PC-9 (cell line): ENCODE measurements at regions not wholly inside any gene's neighbourhood (a gene's known extent, or its start where the extent isn't known, plus 50 kb on each side); places are given as distances from the start of the nearest gene placed in this dataset.

Source experiments
- BruUV-seq: library from RNA; stranded (reverse); fragments of 400-500 nt; replicated peaks from 2 replicates; lab custom pipeline; 2021; lab: Mats Ljungman, UMichigan
- CTCF ChIA-PET: fragments of 300-600 bp; sonication (Branson Sonifier 250); formaldehyde crosslinking; loops from one replicate; lab custom pipeline; 2022; ENCODE audit warnings: antibody characterized with exemption; lab: Charles Lee
- POLR2A ChIA-PET: fragments of 300-600 bp; sonication (Branson Sonifier 250); formaldehyde crosslinking; loops from one replicate; lab custom pipeline; 2022; ENCODE audit warnings: antibody characterized with exemption; ENCODE audit not compliant: unreplicated experiment; lab: Charles Lee
- DNase-seq, 2 experiments: peaks; one replicate each; pipeline versions ENCODE4 v3.0.0 to v3.0.0-alpha.2; 2015 to 2022; ENCODE audit warnings: mixed read lengths in 1 of 2
- H2AFZ ChIP-seq: fragments of 200-600 bp; sonication (generic); 2 replicates; pipeline ENCODE4 v1.8.1; 2017; ENCODE audit warnings: antibody characterized with exemption
- H3F3A ChIP-seq: fragments of 200-600 bp; sonication (generic); 2 replicates; pipeline ENCODE4 v1.8.1; 2017; ENCODE audit warnings: antibody characterized with exemption, mild to moderate bottlenecking, low read depth; ENCODE audit not compliant: insufficient read depth
- H3K27ac ChIP-seq: fragments of 200-600 bp; sonication (generic); 2 replicates; pipeline ENCODE4 v1.6.1; 2016; ENCODE audit warnings: mixed run types
- H3K27me3 ChIP-seq: fragments of 200-600 bp; sonication (generic); 2 replicates; pipeline ENCODE4 v1.6.1; 2016; ENCODE audit warnings: low read depth, mixed run types; ENCODE audit not compliant: insufficient read depth
- H3K36me3 ChIP-seq: fragments of 200-600 bp; sonication (generic); 2 replicates; pipeline ENCODE4 v1.6.1; 2016; ENCODE audit warnings: low read depth, mixed run types
- H3K4me1 ChIP-seq: fragments of 200-600 bp; sonication (generic); replicated peaks from 2 replicates; pipeline ENCODE4 v1.6.1; 2016; ENCODE audit warnings: mixed run types; ENCODE audit not compliant: insufficient read depth
- H3K4me2 ChIP-seq: fragments of 200-600 bp; sonication (generic); 2 replicates; pipeline ENCODE4 v1.6.1; 2017; ENCODE audit warnings: mixed run types
- H3K4me3 ChIP-seq: fragments of 200-600 bp; sonication (generic); 2 replicates; pipeline ENCODE4 v1.6.1; 2016; ENCODE audit warnings: mixed run types
- H3K79me2 ChIP-seq: fragments of 200-600 bp; sonication (generic); 2 replicates; pipeline ENCODE4 v1.6.1; 2017; ENCODE audit warnings: low read depth, mixed run types
- H3K9me2 ChIP-seq: fragments of 200-600 bp; sonication (generic); 2 replicates; pipeline ENCODE4 v1.8.1; 2017; ENCODE audit warnings: mild to moderate bottlenecking; ENCODE audit not compliant: insufficient read depth
- H3K9me3 ChIP-seq: fragments of 200-600 bp; sonication (generic); 2 replicates; pipeline ENCODE4 v1.8.1; 2016; ENCODE audit warnings: low read depth; ENCODE audit not compliant: insufficient read depth
- H4K20me1 ChIP-seq: fragments of 200-600 bp; sonication (generic); 2 replicates; pipeline ENCODE4 v1.8.1; 2017; ENCODE audit not compliant: insufficient read depth
- EZH2 ChIP-seq: fragments of 200-600 bp; sonication (generic); IDR thresholded peaks from 2 replicates; pipeline ENCODE4 v1.8.0; 2017; ENCODE audit warnings: antibody characterized with exemption, low read depth
- intact Hi-C: fragments of 100-400 bp; cut with micrococcal nuclease; formaldehyde crosslinking; loops from one replicate; pipeline ENCODE4 v1.10.0; 2022; ENCODE audit not compliant: unreplicated experiment
- TF ChIP-seq, protein P1 (sequence below): fragments of 200-600 bp; sonication (generic); conservative IDR thresholded peaks from 2 replicates; pipeline ENCODE4 v1.6.1; 2017; ENCODE audit warnings: mixed run types, antibody characterized with exemption, mild to moderate bottlenecking, moderate library complexity

DNA sequence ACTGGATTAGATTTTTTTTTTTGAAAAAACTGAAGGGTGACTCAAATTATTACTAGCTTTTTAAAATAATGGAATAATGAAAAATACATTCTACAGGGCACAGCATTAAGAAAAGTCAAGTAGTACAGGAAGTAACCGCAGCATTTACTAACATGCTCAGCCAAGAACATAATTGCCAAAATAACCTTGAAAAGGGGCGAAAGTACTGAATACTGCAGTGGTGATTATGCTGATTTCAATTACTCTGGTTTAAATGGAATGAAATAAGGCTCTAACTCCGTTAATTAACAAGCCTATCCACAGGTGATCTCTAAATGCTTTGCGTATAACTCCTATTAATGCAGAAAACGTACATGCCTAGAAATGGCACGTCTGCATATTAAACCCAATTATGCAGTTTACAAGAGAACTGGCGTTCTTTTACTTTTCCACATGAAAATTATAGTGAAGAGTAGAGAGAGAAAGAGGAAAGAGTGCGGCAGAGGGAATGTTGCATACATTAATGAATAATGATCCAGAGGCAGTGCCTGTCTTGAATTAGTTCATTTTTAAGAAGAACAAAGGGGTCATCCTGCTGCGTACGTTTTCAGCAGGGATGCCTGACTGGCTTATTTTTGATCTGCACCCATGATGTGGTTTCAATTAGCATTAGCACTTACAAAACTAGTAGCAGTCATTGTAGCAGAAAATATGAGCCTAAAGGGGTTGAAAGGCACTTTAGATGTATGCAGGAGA, 612.4 kb downstream of the NYAP2 start:
- CTCF ChIA-PET, result no interaction called here
- intact Hi-C loops, result no loop called here
- Histone ChIP-seq H3K4me2 (no peak overlapping the region), H3K4me3 (no peak overlapping the region), H3K9me2 (no peaks in the 10 kb centered on the region), H4K20me1 (no peaks in the 10 kb centered on the region), H3K27me3 (no peaks in the 10 kb centered on the region), H3F3A (peaks cover 3% of the 10 kb centered on the region; the same call in 1 of the 2 replicates), H3K27ac (no peak overlapping the region), H3K4me1 (no peaks in the 10 kb centered on the region), H3K79me2 (no peaks in the 10 kb centered on the region), H3K36me3 (no peaks in the 10 kb centered on the region), H3K9me3 (peaks cover 7% of the 10 kb centered on the region; the same call in 1 of the 2 replicates), H2AFZ (no peak overlapping the region)
- BruUV-seq, result no TSS peak
- POLR2A ChIA-PET, result no interaction called here
- no peak for DNase-seq
- TF ChIP-seq EZH2, result no peak
- TF ChIP-seq, protein P1, sequence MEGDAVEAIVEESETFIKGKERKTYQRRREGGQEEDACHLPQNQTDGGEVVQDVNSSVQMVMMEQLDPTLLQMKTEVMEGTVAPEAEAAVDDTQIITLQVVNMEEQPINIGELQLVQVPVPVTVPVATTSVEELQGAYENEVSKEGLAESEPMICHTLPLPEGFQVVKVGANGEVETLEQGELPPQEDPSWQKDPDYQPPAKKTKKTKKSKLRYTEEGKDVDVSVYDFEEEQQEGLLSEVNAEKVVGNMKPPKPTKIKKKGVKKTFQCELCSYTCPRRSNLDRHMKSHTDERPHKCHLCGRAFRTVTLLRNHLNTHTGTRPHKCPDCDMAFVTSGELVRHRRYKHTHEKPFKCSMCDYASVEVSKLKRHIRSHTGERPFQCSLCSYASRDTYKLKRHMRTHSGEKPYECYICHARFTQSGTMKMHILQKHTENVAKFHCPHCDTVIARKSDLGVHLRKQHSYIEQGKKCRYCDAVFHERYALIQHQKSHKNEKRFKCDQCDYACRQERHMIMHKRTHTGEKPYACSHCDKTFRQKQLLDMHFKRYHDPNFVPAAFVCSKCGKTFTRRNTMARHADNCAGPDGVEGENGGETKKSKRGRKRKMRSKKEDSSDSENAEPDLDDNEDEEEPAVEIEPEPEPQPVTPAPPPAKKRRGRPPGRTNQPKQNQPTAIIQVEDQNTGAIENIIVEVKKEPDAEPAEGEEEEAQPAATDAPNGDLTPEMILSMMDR, result no peak

DNA sequence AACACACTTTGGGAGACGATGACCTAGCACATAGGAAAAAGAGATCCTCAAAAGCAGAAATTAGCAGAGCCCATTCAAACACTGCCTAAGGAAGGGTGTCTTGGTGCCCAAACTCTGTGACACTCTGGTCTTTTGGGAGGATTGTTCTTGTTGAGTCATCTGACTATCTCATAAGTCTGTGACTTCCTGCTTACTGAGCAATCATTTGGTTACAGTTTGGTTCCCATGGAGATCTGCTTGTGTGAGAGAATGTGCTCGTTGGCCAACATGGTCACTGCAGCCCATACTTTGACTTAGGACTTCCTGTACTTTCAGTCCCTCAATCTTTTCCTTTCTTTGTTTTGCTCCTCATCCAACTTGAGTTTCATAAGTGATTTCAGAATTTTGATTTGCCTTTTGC, 602.9 kb downstream of the NYAP2 start:
- BruUV-seq, result no TSS peak
- Histone ChIP-seq H3K27ac (no peak overlapping the region), H3K27me3 (no peaks in the 10 kb centered on the region), H3K79me2 (no peaks in the 10 kb centered on the region), H3K4me2 (no peak overlapping the region), H3K9me3 (no peaks in the 10 kb centered on the region), H3K9me2 (no peaks in the 10 kb centered on the region), H4K20me1 (no peaks in the 10 kb centered on the region), H3F3A (no peaks in the 10 kb centered on the region), H3K4me1 (no peaks in the 10 kb centered on the region; the same call in 1 of the 2 replicates), H3K36me3 (no peaks in the 10 kb centered on the region), H3K4me3 (no peak overlapping the region), H2AFZ (0 out of 2 replicates have a peak overlapping the region, but pooled peaks have one; percentile 13)
- peak in 1 of 2 experiments; percentile 66 for DNase-seq
- CTCF ChIA-PET, result no interaction called here
- intact Hi-C loops, result no loop called here
- POLR2A ChIA-PET, result no interaction called here
- TF ChIP-seq EZH2, result no peak
- TF ChIP-seq, protein P1, result no peak

DNA sequence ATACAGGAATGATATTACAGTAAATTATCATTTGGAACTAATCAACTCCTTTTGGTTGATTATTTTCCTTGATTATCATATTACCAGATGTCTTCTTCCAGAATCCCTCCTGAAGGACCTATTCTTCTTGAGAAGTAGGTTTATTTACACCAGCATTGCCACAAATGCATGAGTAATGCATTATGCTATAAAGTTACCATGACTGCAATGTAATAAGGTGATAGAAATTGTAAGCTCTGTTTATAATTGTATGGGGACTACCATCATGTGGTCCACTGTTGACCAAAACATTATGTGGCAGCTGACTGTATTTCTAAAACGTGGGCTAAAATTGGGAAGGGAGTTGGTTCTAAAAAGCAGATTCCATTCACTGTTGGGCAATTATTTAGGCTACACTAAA, 602.2 kb downstream of the NYAP2 start:
- TF ChIP-seq, protein P1, result no peak
- no peak for TF ChIP-seq EZH2
- Histone ChIP-seq H3K4me3 (no peak overlapping the region), H3K4me1 (no peaks in the 10 kb centered on the region; the same call in 1 of the 2 replicates), H3K79me2 (no peaks in the 10 kb centered on the region), H4K20me1 (no peaks in the 10 kb centered on the region), H3F3A (no peaks in the 10 kb centered on the region), H3K9me3 (no peaks in the 10 kb centered on the region; the same call in 1 of the 2 replicates), H3K4me2 (no peak overlapping the region), H3K36me3 (no peaks in the 10 kb centered on the region), H3K9me2 (no peaks in the 10 kb centered on the region), H2AFZ (no peak overlapping the region), H3K27me3 (no peaks in the 10 kb centered on the region), H3K27ac (no peak overlapping the region)
- CTCF ChIA-PET, result no interaction called here
- intact Hi-C loops, result no loop called here
- BruUV-seq, result no TSS peak
- POLR2A ChIA-PET, result no interaction called here
- DNase-seq, result no peak
